ENCODE measurements at regions not wholly inside any gene's neighbourhood (a gene's known extent, or its start where the extent isn't known, plus 50 kb on each side); places are given as distances from the start of the nearest gene placed in this dataset.

DNA sequence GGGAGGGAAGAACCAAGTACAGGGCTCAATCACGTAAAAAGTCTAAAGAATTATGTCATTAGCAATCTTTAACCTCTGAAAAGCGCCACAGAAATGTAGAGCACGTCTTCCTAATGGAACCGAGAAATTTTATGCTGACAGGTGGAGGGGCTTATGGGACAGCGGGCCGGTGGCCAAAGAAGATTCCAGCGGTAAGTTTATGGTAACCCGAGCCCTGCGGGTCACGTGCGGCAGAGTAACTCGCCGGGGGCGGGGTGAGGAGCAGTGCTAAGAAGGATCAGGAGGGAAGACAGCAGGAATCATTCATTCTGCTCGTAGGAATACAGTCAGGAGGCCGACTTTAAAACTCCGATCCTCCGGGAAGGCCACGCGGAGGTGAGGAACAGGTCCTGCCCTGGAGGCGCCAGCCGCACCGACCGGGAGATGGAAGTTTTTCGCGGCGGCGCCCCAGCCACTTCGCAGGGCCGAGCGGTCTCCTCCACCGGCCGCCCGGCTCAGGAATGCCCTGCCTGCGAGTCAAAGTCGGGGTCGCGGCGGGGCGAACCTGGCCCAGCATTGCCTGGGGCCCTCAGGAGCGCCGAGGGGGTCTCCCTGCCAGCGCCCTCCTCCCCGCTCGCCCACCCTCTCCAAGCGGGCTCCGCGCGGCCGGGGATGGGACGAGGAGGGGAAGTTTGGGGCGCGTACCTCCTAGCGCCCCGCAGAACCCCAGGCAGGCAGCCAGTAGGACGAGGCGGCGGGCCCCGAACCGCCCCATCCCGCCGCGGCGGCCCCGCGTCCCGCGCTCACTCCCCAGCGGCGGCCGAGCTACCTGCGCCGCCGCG is 101.8 kb downstream of the ESM1 start:
- DNase-seq (no peak), ATAC-seq (peak in 2 of 3 donors; percentile 41 to 53)
- no peaks in the 10 kb centered on the region for H3K9me3 Mint-ChIP-seq
- H3K27ac ChIP-seq (ENCODE audit: low read length) = no peak overlapping the region
- no peaks in the 10 kb centered on the region for H3K36me3 ChIP-seq (ENCODE audit: control insufficient read depth, insufficient read depth, low read length)
- intact Hi-C loops (cut with micrococcal nuclease) = no loop called here
- 5% methylated on average over 75 of the region's 75 CpGs for WGBS (ENCODE audit: insufficient coverage)
- TF ChIP-seq, protein P1, sequence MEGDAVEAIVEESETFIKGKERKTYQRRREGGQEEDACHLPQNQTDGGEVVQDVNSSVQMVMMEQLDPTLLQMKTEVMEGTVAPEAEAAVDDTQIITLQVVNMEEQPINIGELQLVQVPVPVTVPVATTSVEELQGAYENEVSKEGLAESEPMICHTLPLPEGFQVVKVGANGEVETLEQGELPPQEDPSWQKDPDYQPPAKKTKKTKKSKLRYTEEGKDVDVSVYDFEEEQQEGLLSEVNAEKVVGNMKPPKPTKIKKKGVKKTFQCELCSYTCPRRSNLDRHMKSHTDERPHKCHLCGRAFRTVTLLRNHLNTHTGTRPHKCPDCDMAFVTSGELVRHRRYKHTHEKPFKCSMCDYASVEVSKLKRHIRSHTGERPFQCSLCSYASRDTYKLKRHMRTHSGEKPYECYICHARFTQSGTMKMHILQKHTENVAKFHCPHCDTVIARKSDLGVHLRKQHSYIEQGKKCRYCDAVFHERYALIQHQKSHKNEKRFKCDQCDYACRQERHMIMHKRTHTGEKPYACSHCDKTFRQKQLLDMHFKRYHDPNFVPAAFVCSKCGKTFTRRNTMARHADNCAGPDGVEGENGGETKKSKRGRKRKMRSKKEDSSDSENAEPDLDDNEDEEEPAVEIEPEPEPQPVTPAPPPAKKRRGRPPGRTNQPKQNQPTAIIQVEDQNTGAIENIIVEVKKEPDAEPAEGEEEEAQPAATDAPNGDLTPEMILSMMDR (IDR thresholded peaks at IDR 0.05) = no peak
- peaks cover 29% of the 10 kb centered on the region for H3K27me3 ChIP-seq (ENCODE audit: control insufficient read depth, insufficient read depth, low read length)
- peak overlapping the region; percentile 22 to 72 for H3K27ac Mint-ChIP-seq
- H3K4me3 ChIP-seq (ENCODE audit: low read length) = peak overlapping the region; percentile 14
- peak overlapping the region; percentile 92 for H3K4me3 Mint-ChIP-seq
- peaks cover 17% of the 10 kb centered on the region for H3K4me1 ChIP-seq (ENCODE audit: control insufficient read depth, insufficient read depth, low read length)
- H3K4me1 Mint-ChIP-seq = peaks cover 8 to 15% of the 10 kb centered on the region in 2 donors
- no peaks in the 10 kb centered on the region for H3K9me3 ChIP-seq (ENCODE audit: control insufficient read depth, insufficient read depth, low read length)
- peaks cover 10% of the 10 kb centered on the region for H3K36me3 Mint-ChIP-seq
- peaks cover 27 to 60% of the 10 kb centered on the region in 2 donors for H3K27me3 Mint-ChIP-seq (ENCODE audit: low read depth in 2 of 2)

DNA sequence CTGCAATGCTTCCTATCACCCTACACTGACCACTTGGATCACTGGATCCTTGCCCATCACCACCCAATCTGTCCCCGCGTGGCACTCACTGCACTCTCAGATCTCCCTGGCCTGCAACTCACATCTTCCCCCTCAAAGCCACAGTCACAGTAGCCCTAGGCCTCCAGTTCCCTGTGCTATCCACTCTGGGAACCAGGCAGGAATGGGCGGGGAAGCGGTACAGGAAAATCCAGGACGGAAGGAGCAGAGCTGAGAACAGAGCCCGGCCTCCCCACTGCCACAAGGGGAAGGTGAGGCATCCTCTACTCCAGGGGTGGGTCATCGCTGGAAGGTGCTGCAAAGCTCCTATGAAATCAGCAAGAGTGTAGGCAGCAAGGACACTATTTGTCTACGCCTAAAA is 102.6 kb downstream of the ESM1 start:
- H3K4me1 Mint-ChIP-seq = peaks cover 8 to 15% of the 10 kb centered on the region in 2 donors
- peaks cover 29% of the 10 kb centered on the region for H3K27me3 ChIP-seq (ENCODE audit: control insufficient read depth, insufficient read depth, low read length)
- WGBS (ENCODE audit: insufficient coverage) = 91% methylated on average over 8 of the region's 8 CpGs
- peak overlapping the region; percentile 92 for H3K4me3 Mint-ChIP-seq
- H3K4me3 ChIP-seq (ENCODE audit: low read length) = no peak overlapping the region
- DNase-seq (no peak), ATAC-seq (no peak)
- H3K9me3 ChIP-seq (ENCODE audit: control insufficient read depth, insufficient read depth, low read length) = no peaks in the 10 kb centered on the region
- no peaks in the 10 kb centered on the region for H3K9me3 Mint-ChIP-seq
- H3K27me3 Mint-ChIP-seq (ENCODE audit: low read depth in 2 of 2) = peaks cover 27 to 53% of the 10 kb centered on the region in 2 donors
- peaks cover 17% of the 10 kb centered on the region for H3K4me1 ChIP-seq (ENCODE audit: control insufficient read depth, insufficient read depth, low read length)
- peak overlapping the region in 1 of 2 donors; percentile 72 for H3K27ac Mint-ChIP-seq
- no peak overlapping the region for H3K27ac ChIP-seq (ENCODE audit: low read length)
- TF ChIP-seq, protein P1 (IDR thresholded peaks at IDR 0.05) = no peak
- H3K36me3 ChIP-seq (ENCODE audit: control insufficient read depth, insufficient read depth, low read length) = no peaks in the 10 kb centered on the region
- intact Hi-C loops (cut with micrococcal nuclease) = no loop called here
- peaks cover 10% of the 10 kb centered on the region for H3K36me3 Mint-ChIP-seq

DNA sequence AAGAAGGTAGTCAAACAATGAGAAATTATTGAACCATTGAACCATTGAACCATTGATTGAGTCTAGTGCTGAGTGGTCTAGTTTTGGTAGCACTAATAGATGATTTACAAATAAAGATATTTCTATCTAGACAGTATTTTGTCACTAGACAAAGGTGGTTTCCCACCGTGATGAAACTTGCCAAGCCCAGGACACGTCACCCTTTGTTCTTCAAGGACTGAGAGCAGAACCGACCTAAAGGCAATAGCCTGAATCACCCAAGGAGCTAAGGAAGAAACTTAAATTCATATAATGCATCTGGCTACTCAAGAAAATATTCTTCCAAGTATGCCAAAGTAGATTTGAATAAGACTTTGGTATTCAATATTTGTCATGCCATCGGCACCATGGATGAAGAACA is 103.3 kb downstream of the ESM1 start:
- Mint-ChIP-seq H3K36me3 (peaks cover 10% of the 10 kb centered on the region), H3K4me1 (peaks cover 8 to 15% of the 10 kb centered on the region in 2 donors), H3K27me3 (ENCODE audit: low read depth in 2 of 2) (peaks cover 29 to 53% of the 10 kb centered on the region in 2 donors), H3K27ac (no peak overlapping the region), H3K9me3 (no peaks in the 10 kb centered on the region), H3K4me3 (no peak overlapping the region)
- TF ChIP-seq, protein P1 (IDR thresholded peaks at IDR 0.05) = no peak
- WGBS (ENCODE audit: insufficient coverage) = 72% methylated on average over 3 of the region's 4 CpGs
- H3K27ac ChIP-seq (ENCODE audit: low read length) = no peak overlapping the region
- H3K9me3 ChIP-seq (ENCODE audit: control insufficient read depth, insufficient read depth, low read length) = no peaks in the 10 kb centered on the region
- DNase-seq (no peak), ATAC-seq (no peak)
- H3K4me3 ChIP-seq (ENCODE audit: low read length) = no peak overlapping the region
- peaks cover 27% of the 10 kb centered on the region for H3K27me3 ChIP-seq (ENCODE audit: control insufficient read depth, insufficient read depth, low read length)
- no peaks in the 10 kb centered on the region for H3K36me3 ChIP-seq (ENCODE audit: control insufficient read depth, insufficient read depth, low read length)
- intact Hi-C loops (cut with micrococcal nuclease) = no loop called here
- peaks cover 17% of the 10 kb centered on the region for H3K4me1 ChIP-seq (ENCODE audit: control insufficient read depth, insufficient read depth, low read length)
